H1 (cell line): ENCODE measurements at regions not wholly inside any gene's neighbourhood (a gene's known extent, or its start where the extent isn't known, plus 50 kb on each side); places are given as distances from the start of the nearest gene placed in this dataset.
A peak's percentile ranks its signal among the peaks of the same experiment; 100 is the strongest.

Experiments used
- CTCF ChIP-seq, 3 experiments: IDR thresholded peaks; 1 replicate in 2 of 3; 2 replicates in 1 of 3; pipeline versions ENCODE4 v1.5.1 to v1.6.1; 2011; ENCODE audit warnings: low read length in 3 of 3, mild to moderate bottlenecking in 3 of 3, inconsistent platforms in 2 of 3, low read depth in 1 of 3, moderate library complexity in 1 of 3; ENCODE audit not compliant: insufficient read depth in 1 of 3; ENCODE audit errors: control extremely low read depth in 1 of 3

GRCh38 chr2:162964513-162964912 lies 125.9 kb upstream of the KCNH7 start (continued):
- peak in 1 of 3 experiments; percentile 5; a peak in 1 of 4 replicates for TF ChIP-seq CTCF (IDR thresholded peaks at IDR 0.05; ENCODE audit: control extremely low read depth in 1 of 3, insufficient read depth in 1 of 3, low read depth in 1 of 3, low read length in 3 of 3)
- TF ChIP-seq, all 59 proteins: peak for 2
